HEK293T (cell line): ENCODE measurements at regions not wholly inside any gene's neighbourhood (a gene's known extent, or its start where the extent isn't known, plus 50 kb on each side); places are given as distances from the start of the nearest gene placed in this dataset.

ENCODE experiments used
- CTCF ChIA-PET: fragments of 350-600 bp; formaldehyde crosslinking; extraction: SDS; loops from one replicate; lab custom pipeline; 2021; ENCODE audit warnings: antibody characterized with exemption, inconsistent platforms; lab: Yijun Ruan, JAX
- POLR2A ChIA-PET: fragments of 350-600 bp; formaldehyde crosslinking; extraction: SDS; loops from one replicate; lab custom pipeline; 2020; ENCODE audit warnings: antibody characterized with exemption, inconsistent platforms; lab: Yijun Ruan, JAX
- DNase-seq: peaks from one replicate; pipeline ENCODE4 v3.0.0; 2012; ENCODE audit warnings: mixed read lengths; ENCODE audit errors: extremely low spot score
- BHLHE40 ChIP-seq: fragments of 450-650 bp; IDR thresholded peaks from 2 replicates; pipeline ENCODE4 v1.6.1; 2016; ENCODE audit warnings: mild to moderate bottlenecking, moderate library complexity, borderline replicate concordance
- CTBP1 ChIP-seq: fragments of 450-650 bp; IDR thresholded peaks from 2 replicates; pipeline ENCODE4 v1.6.1; 2016; ENCODE audit warnings: borderline replicate concordance
- ELF4 ChIP-seq: fragments of 450-650 bp; IDR thresholded peaks from 2 replicates; pipeline ENCODE4 v1.6.1; 2017; ENCODE audit warnings: antibody characterized with exemption
- FOXA1 ChIP-seq: fragments of 450-650 bp; IDR thresholded peaks from 2 replicates; pipeline ENCODE4 v1.6.1; 2016; ENCODE audit warnings: mild to moderate bottlenecking
- FOXK2 ChIP-seq: fragments of 450-650 bp; IDR thresholded peaks from 2 replicates; pipeline ENCODE4 v1.6.1; 2016; ENCODE audit warnings: mild to moderate bottlenecking
- FOXM1 ChIP-seq: fragments of 450-650 bp; IDR thresholded peaks from 2 replicates; pipeline ENCODE4 v1.6.1; 2017; ENCODE audit warnings: mild to moderate bottlenecking, borderline replicate concordance
- HDGF ChIP-seq: fragments of 450-650 bp; IDR thresholded peaks from 2 replicates; pipeline ENCODE4 v1.6.1; 2017; ENCODE audit warnings: antibody characterized with exemption, borderline replicate concordance
- L3MBTL2 ChIP-seq: fragments of 450-650 bp; conservative IDR thresholded peaks from 2 replicates; pipeline ENCODE4 v1.6.1; 2016; ENCODE audit warnings: mild to moderate bottlenecking
- LEF1 ChIP-seq: fragments of 450-650 bp; IDR thresholded peaks from 2 replicates; pipeline ENCODE4 v1.6.1; 2017; ENCODE audit warnings: mild to moderate bottlenecking, borderline replicate concordance
- NFRKB ChIP-seq: fragments of 450-650 bp; IDR thresholded peaks from 2 replicates; pipeline ENCODE4 v1.6.1; 2016; ENCODE audit warnings: mild to moderate bottlenecking, moderate library complexity
- PKNOX1 ChIP-seq: fragments of 450-650 bp; IDR thresholded peaks from 2 replicates; pipeline ENCODE4 v1.6.1; 2016
- SP1 ChIP-seq: fragments of 450-650 bp; IDR thresholded peaks from 2 replicates; pipeline ENCODE4 v1.6.1; 2017
- SUZ12 ChIP-seq: fragments of 450-650 bp; IDR thresholded peaks from 2 replicates; pipeline ENCODE4 v1.6.1; 2016; ENCODE audit warnings: mild to moderate bottlenecking
- TARDBP ChIP-seq: fragments of 450-650 bp; IDR thresholded peaks from 2 replicates; pipeline ENCODE4 v1.6.1; 2016
- ZNF384 ChIP-seq: fragments of 450-650 bp; IDR thresholded peaks from 2 replicates; pipeline ENCODE4 v1.6.1; 2016

GRCh38 chr12:23464241-23464812 is 485.1 kb downstream of the SOX5 start:
- POLR2A ChIA-PET, result no interaction called here
- TF ChIP-seq HDGF (no peak), SUZ12 (no peak), SP1 (no peak)
- CTCF ChIA-PET, result no interaction called here
- no peak for DNase-seq

GRCh38 chr12:23472329-23472971 is 477.0 kb downstream of the SOX5 start:
- TF ChIP-seq FOXK2, result no peak
- no peak for TF ChIP-seq FOXA1
- TF ChIP-seq TARDBP, result no peak
- no peak for TF ChIP-seq ELF4
- TF ChIP-seq HDGF, result no peak
- TF ChIP-seq FOXM1, result no peak
- TF ChIP-seq SUZ12, result no peak
- no peak for TF ChIP-seq NFRKB
- no peak for TF ChIP-seq BHLHE40
- no peak for TF ChIP-seq PKNOX1
- no peak for TF ChIP-seq LEF1
- CTCF ChIA-PET, result no interaction called here
- no peak for DNase-seq
- POLR2A ChIA-PET, result no interaction called here

GRCh38 chr12:23473071-23473470 is 476.4 kb downstream of the SOX5 start:
- no peak for DNase-seq
- CTCF ChIA-PET, result no interaction called here
- no peak for TF ChIP-seq ELF4
- no peak for TF ChIP-seq FOXA1
- no peak for TF ChIP-seq FOXK2
- no peak for TF ChIP-seq L3MBTL2
- no peak for TF ChIP-seq PKNOX1
- no peak for TF ChIP-seq LEF1
- POLR2A ChIA-PET, result no interaction called here

- DNase-seq, result no peak
- ChIA-PET CTCF (no interaction called here), POLR2A (no interaction called here)
- TF ChIP-seq CTBP1, result no peak
- no peak for TF ChIP-seq SUZ12
- TF ChIP-seq BHLHE40, result no peak
- TF ChIP-seq ZNF384, result no peak
- no peak for TF ChIP-seq TARDBP
- no peak for TF ChIP-seq ELF4
- no peak for TF ChIP-seq LEF1
- TF ChIP-seq FOXK2, result no peak
- no peak for TF ChIP-seq NFRKB
- TF ChIP-seq L3MBTL2, result no peak
Observed at GRCh38 chr12:23474438-23474976, 475.0 kb downstream of the SOX5 start.
